HL-60/S4 treated with retinoic acid at 250 ng/mL for 4 days and 3 days (cell line): ENCODE measurements at regions not wholly inside any gene's neighbourhood (a gene's known extent, or its start where the extent isn't known, plus 50 kb on each side); places are given as distances from the start of the nearest gene placed in this dataset.
"Not testable (repeated sequence)": the region's sequence is repeated elsewhere in the genome, so short reads cannot be mapped to it uniquely, and the experiment has no call there.

Experiments used
- in situ Hi-C: fragments of 300-500 bp; cut with MboI; formaldehyde crosslinking; loops from 2 replicates; pipeline ENCODE4 v1.7.0; 2022; ENCODE audit warnings: low sequenced_read_pairs

- in situ Hi-C loops: no loop called here
Measured at GRCh38 chr3:56928379-56929068, 126.8 kb upstream of the ARHGEF3 start.

GRCh38 chr3:56927855-56928254, 126.1 kb upstream of the ARHGEF3 start:
- in situ Hi-C loops: no loop called here

- in situ Hi-C loops: no loop called here
Measured at GRCh38 chr3:56926947-56927282, 125.2 kb upstream of the ARHGEF3 start.

- in situ Hi-C loops: no loop called here
Measured at GRCh38 chr3:56926243-56926946, 124.6 kb upstream of the ARHGEF3 start.

- in situ Hi-C loops: not testable (repeated sequence)
Measured at GRCh38 chr3:56924700-56925099, 123.0 kb upstream of the ARHGEF3 start.

GRCh38 chr3:56923526-56924224, 121.9 kb upstream of the ARHGEF3 start:
- in situ Hi-C loops: no loop called here

GRCh38 chr3:56921573-56922453, 120.1 kb upstream of the ARHGEF3 start:
- in situ Hi-C loops: no loop called here

GRCh38 chr3:56919797-56920195, 118.0 kb upstream of the ARHGEF3 start:
- in situ Hi-C loops: no loop called here

GRCh38 chr3:56919137-56919796, 117.5 kb upstream of the ARHGEF3 start:
- in situ Hi-C loops: no loop called here

- in situ Hi-C loops: no loop called here
Measured at GRCh38 chr3:56918111-56918568, 116.4 kb upstream of the ARHGEF3 start.

- in situ Hi-C loops: no loop called here
Measured at GRCh38 chr3:56917361-56918110, 115.8 kb upstream of the ARHGEF3 start.

- in situ Hi-C loops: no loop called here
Measured at GRCh38 chr3:56916716-56917360, 115.1 kb upstream of the ARHGEF3 start.

GRCh38 chr3:56915966-56916586, 114.3 kb upstream of the ARHGEF3 start:
- in situ Hi-C loops: no loop called here

- in situ Hi-C loops: no loop called here
Measured at GRCh38 chr3:56914646-56915045, 112.9 kb upstream of the ARHGEF3 start.

GRCh38 chr3:56911363-56911762, 109.6 kb upstream of the ARHGEF3 start:
- in situ Hi-C loops: no loop called here

- in situ Hi-C loops: no loop called here
Measured at GRCh38 chr3:56909349-56909748, 107.6 kb upstream of the ARHGEF3 start.

GRCh38 chr3:56908004-56908403, 106.3 kb upstream of the ARHGEF3 start:
- in situ Hi-C loops: no loop called here

- in situ Hi-C loops: no loop called here
Measured at GRCh38 chr3:56904552-56905215, 102.9 kb upstream of the ARHGEF3 start.
